ENCODE measurements at regions not wholly inside any gene's neighbourhood (a gene's known extent, or its start where the extent isn't known, plus 50 kb on each side); places are given as distances from the start of the nearest gene placed in this dataset.

- RAD21 ChIA-PET (ENCODE audit: unreplicated experiment) = no interaction called here
- no peak overlapping the region for H3K4me2 ChIP-seq (ENCODE audit: control insufficient read depth, insufficient read depth)
- H3K9ac ChIP-seq (ENCODE audit: control insufficient read depth, insufficient read depth, low read length) = no peak overlapping the region
- 15% methylated on average over 4 of the region's 4 CpGs for WGBS (ENCODE audit: insufficient coverage, insufficient replicate concordance, low lambda C conversion rate, missing lambda C conversion rate)
- H3K4me1 ChIP-seq (ENCODE audit: control insufficient read depth, insufficient read depth, low read length) = no peaks in the 10 kb centered on the region
- ATAC-seq (no peak), DNase-seq (ENCODE audit: low read depth, low spot score) (no peak), FAIRE-seq (no peak)
- no peak overlapping the region for H3K27ac ChIP-seq (ENCODE audit: control insufficient read depth, insufficient read depth)
- no peak overlapping the region for H2AFZ ChIP-seq (ENCODE audit: control insufficient read depth, low read depth, low read length)
- in situ Hi-C loops (cut with MboI) (loop anchor here (25.0 kb wide), 1 partner anchor 228 kb away; no protein-coding TSS in a partner anchor), intact Hi-C loops (cut with micrococcal nuclease; ENCODE audit: unreplicated experiment) (no loop called here)
- no peaks in the 10 kb centered on the region; a peak in 1 of 4 replicates for H3K27me3 ChIP-seq (replicated peaks in 1 of 2; ENCODE audit: control insufficient read depth in 2 of 2, insufficient read depth in 2 of 2, low read length in 1 of 2)
- CTCF ChIA-PET = interaction anchor here (1.8 kb wide), 1 partner anchor 10 kb away, joined by 6 read pairs; no protein-coding TSS in a partner anchor
- SMC1A ChIA-PET (ENCODE audit: uncharacterized antibody, unreplicated experiment) = interaction anchor here (1.3 kb wide), 1 partner anchor 9 kb away, joined by 3 read pairs; no protein-coding TSS in a partner anchor
- TF ChIP-seq KLF5 (IDR thresholded peaks at IDR 0.05; ENCODE audit: partially characterized antibody) = no peak
- no peaks in the 10 kb centered on the region for H3K36me3 ChIP-seq (ENCODE audit: control insufficient read depth in 2 of 2, insufficient read depth in 2 of 2, low read length in 1 of 2)
- no peaks in the 10 kb centered on the region for H3K9me3 ChIP-seq (replicated peaks; ENCODE audit: control insufficient read depth, insufficient read depth, low read length)
- POLR2A ChIA-PET = no interaction called here
- no peaks in the 10 kb centered on the region for H4K20me1 ChIP-seq (ENCODE audit: control insufficient read depth, insufficient read depth)
- H3K79me2 ChIP-seq (ENCODE audit: control insufficient read depth, insufficient read depth, low read length) = no peaks in the 10 kb centered on the region
- no TSS peak for BruUV-seq (replicated peaks)
- no peak overlapping the region for H3K4me3 ChIP-seq
Observed at GRCh38 chr9:109584205-109584604, 86.1 kb upstream of the PTPN3 start.

DNA sequence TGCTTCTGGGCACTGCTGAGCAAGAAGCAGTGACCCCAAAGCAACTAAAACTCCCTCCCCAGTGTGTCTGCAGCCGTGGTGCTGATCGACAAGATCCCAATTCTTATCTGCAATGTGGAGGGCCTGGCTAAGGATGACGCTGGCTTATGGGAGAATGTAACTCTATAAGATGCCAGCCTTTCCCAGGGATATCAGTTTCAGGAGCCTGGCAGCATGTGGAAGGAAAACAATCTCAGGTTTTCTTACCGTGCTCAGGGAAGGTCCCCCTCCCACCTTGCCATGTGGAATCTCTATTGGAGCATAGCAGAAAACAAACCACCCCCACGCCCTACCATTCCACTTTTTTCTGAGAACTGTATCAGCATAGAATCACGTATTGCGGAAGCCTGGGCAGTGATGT, 87.7 kb upstream of the PTPN3 start:
- TF ChIP-seq HCFC1 (IDR thresholded peaks at IDR 0.05; ENCODE audit: low read length) = no peak
- intact Hi-C loops (cut with micrococcal nuclease; ENCODE audit: unreplicated experiment) (no loop called here), in situ Hi-C loops (cut with MboI) (loop anchor here (25.0 kb wide), 1 partner anchor 227 kb away; no protein-coding TSS in a partner anchor)
- CTCF ChIA-PET = interaction anchor here (1.8 kb wide), 1 partner anchor 11 kb away, joined by 6 read pairs; no protein-coding TSS in a partner anchor
- Histone ChIP-seq H3K4me3 (no peak overlapping the region), H3K9ac (ENCODE audit: control insufficient read depth, insufficient read depth, low read length) (no peak overlapping the region), H3K4me2 (ENCODE audit: control insufficient read depth, insufficient read depth) (no peak overlapping the region), H4K20me1 (ENCODE audit: control insufficient read depth, insufficient read depth) (no peaks in the 10 kb centered on the region), H3K9me3 (replicated peaks; ENCODE audit: control insufficient read depth, insufficient read depth, low read length) (no peaks in the 10 kb centered on the region), H3K27me3 (replicated peaks in 1 of 2; ENCODE audit: control insufficient read depth in 2 of 2, insufficient read depth in 2 of 2, low read length in 1 of 2) (no peaks in the 10 kb centered on the region; a peak in 1 of 4 replicates), H2AFZ (ENCODE audit: control insufficient read depth, low read depth, low read length) (no peak overlapping the region), H3K79me2 (ENCODE audit: control insufficient read depth, insufficient read depth, low read length) (no peaks in the 10 kb centered on the region), H3K4me1 (ENCODE audit: control insufficient read depth, insufficient read depth, low read length) (no peaks in the 10 kb centered on the region), H3K27ac (ENCODE audit: control insufficient read depth, insufficient read depth) (no peak overlapping the region), H3K36me3 (ENCODE audit: control insufficient read depth in 2 of 2, insufficient read depth in 2 of 2, low read length in 1 of 2) (no peaks in the 10 kb centered on the region)
- RAD21 ChIA-PET (ENCODE audit: unreplicated experiment) = no interaction called here
- no peak for FAIRE-seq
- SMC1A ChIA-PET (ENCODE audit: uncharacterized antibody, unreplicated experiment) = interaction anchor here (0.6 kb wide), 1 partner anchor 987 kb away, joined by 3 read pairs; no protein-coding TSS in a partner anchor
- WGBS (ENCODE audit: insufficient coverage, insufficient replicate concordance, low lambda C conversion rate, missing lambda C conversion rate) = 15% methylated on average over 7 of the region's 7 CpGs
- ATAC-seq = no peak
- no TSS peak for BruUV-seq (replicated peaks)
- no peak for DNase-seq (ENCODE audit: low read depth, low spot score)
- POLR2A ChIA-PET = no interaction called here
